Natural killer cell treated with Interleukin-12 subunit alpha and Interleukin-12 subunit beta and Interleukin-15 and Interleukin-18, amount 100 ng/mL, for 72 hours (primary cell): ENCODE measurements at regions not wholly inside any gene's neighbourhood (a gene's known extent, or its start where the extent isn't known, plus 50 kb on each side); places are given as distances from the start of the nearest gene placed in this dataset.
"Not testable (repeated sequence)": the region's sequence is repeated elsewhere in the genome, so short reads cannot be mapped to it uniquely, and the experiment has no call there.

Experiments used
- ATAC-seq, 2 donors: fragments of 150-1000 bp; cut with Tn5 transposase in 1 of 2; sonication (Bioruptor Pico), chemical (Tn5 transposase) in 1 of 2; 2 replicates each; pipeline ENCODE4 v1.10.0; 2021
- DNase-seq: peaks from one replicate; pipeline ENCODE4 v3.0.0; 2022; ENCODE audit warnings: low spot score
- H3K27ac Mint-ChIP-seq, 2 donors: 1 replicate in 1 of 2; 2 replicates in 1 of 2; pipeline ENCODE4 v1.8.0; 2022; ENCODE audit warnings: mixed read lengths in 2 of 2, mild to moderate bottlenecking in 1 of 2, moderate library complexity in 1 of 2
- H3K27me3 Mint-ChIP-seq, 2 donors: 1 replicate in 1 of 2; 2 replicates in 1 of 2; pipeline ENCODE4 v1.8.0; 2022; ENCODE audit warnings: mixed read lengths in 2 of 2
- H3K36me3 Mint-ChIP-seq: one replicate; pipeline ENCODE4 v1.8.0; 2022; ENCODE audit warnings: mixed read lengths
- H3K4me1 Mint-ChIP-seq, 2 donors: 1 replicate in 1 of 2; 2 replicates in 1 of 2; pipeline ENCODE4 v1.8.0; 2022; ENCODE audit warnings: low read depth in 2 of 2, mixed read lengths in 2 of 2, mild to moderate bottlenecking in 1 of 2
- H3K4me3 Mint-ChIP-seq: one replicate; pipeline ENCODE4 v1.8.0; 2022; ENCODE audit warnings: mixed read lengths
- H3K9me3 Mint-ChIP-seq: 2 replicates; pipeline ENCODE4 v1.8.0; 2022; ENCODE audit warnings: mixed read lengths

DNA sequence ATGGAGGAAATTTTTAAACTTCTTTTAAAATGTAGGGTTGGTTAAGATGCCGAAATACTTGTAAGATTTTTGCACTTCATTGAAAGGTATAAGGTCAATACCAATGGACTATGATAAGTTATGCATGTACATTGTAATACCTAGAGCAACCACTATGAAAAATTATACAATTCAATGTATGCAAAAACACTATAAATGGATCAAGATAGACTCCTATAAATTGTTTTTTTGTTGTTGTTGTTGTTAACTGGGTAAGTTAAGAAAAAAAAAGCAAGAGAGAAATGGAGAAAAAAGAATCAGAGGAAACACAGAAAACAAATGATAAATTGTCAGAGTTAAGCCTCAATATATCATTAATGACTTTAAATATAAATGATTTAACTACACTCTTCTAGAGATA is 421.2 kb downstream of the TMEM182 start:
- Mint-ChIP-seq H3K4me1 (no peaks in the 10 kb centered on the region), H3K27ac (no peak overlapping the region), H3K36me3 (no peaks in the 10 kb centered on the region), H3K4me3 (no peak overlapping the region), H3K9me3 (no peaks in the 10 kb centered on the region), H3K27me3 (no peaks in the 10 kb centered on the region)
- no peak for DNase-seq
- no peak for ATAC-seq

- H3K36me3 Mint-ChIP-seq = peaks cover 11% of the 10 kb centered on the region
- no peaks in the 10 kb centered on the region for H3K4me1 Mint-ChIP-seq
- ATAC-seq = no peak
- no peak overlapping the region for H3K27ac Mint-ChIP-seq
- H3K27me3 Mint-ChIP-seq = no peaks in the 10 kb centered on the region
- no peak overlapping the region for H3K4me3 Mint-ChIP-seq
- no peak for DNase-seq
- peaks cover 17% of the 10 kb centered on the region for H3K9me3 Mint-ChIP-seq
These were observed 435.0 kb downstream of the TMEM182 start for GRCh38 chr2:103196802-103197201.

- H3K27me3 Mint-ChIP-seq, H3K4me1 Mint-ChIP-seq, H3K4me3 Mint-ChIP-seq, H3K27ac Mint-ChIP-seq, ATAC-seq, DNase-seq: not testable (repeated sequence)
- H3K9me3 Mint-ChIP-seq = peaks cover 20% of the 10 kb centered on the region
- H3K36me3 Mint-ChIP-seq = peaks cover 13% of the 10 kb centered on the region
These were observed 438.9 kb downstream of the TMEM182 start for GRCh38 chr2:103200774-103201173.

GRCh38 chr2:103208916-103209315 is 447.1 kb downstream of the TMEM182 start:
- Mint-ChIP-seq H3K27me3 (no peaks in the 10 kb centered on the region), H3K27ac (no peak overlapping the region), H3K36me3 (no peaks in the 10 kb centered on the region), H3K9me3 (peaks cover 6% of the 10 kb centered on the region), H3K4me1 (no peaks in the 10 kb centered on the region), H3K4me3 (no peak overlapping the region)
- no peak for ATAC-seq
- no peak for DNase-seq

DNA sequence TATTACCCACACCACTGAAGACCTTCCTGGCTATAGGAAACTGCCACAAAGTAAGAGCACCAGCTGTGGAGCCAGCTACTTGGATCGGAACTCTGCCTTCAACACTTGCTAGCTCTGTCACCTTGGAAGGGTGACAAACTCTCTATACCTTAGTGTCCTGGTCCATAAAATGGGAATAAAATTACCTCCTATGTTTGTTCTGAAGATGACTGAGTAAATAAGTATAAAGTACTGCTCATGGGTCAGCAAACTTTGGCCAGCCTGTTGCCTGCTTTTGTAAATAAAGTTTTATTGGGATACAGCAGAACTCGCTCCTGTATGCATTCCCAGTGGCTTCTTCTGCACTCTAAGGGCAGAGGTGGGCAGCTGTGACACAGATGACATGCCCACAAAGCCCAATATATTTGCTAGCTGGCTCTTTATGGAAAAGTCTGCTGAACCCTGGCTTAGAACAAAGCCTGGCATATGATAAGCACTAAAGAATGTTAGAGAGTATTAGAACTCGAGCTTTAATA is 451.3 kb downstream of the TMEM182 start:
- Mint-ChIP-seq H3K4me3 (no peak overlapping the region), H3K9me3 (no peaks in the 10 kb centered on the region), H3K36me3 (no peaks in the 10 kb centered on the region), H3K27ac (no peak overlapping the region), H3K27me3 (no peaks in the 10 kb centered on the region), H3K4me1 (no peaks in the 10 kb centered on the region)
- DNase-seq (no peak), ATAC-seq (no peak)

DNA sequence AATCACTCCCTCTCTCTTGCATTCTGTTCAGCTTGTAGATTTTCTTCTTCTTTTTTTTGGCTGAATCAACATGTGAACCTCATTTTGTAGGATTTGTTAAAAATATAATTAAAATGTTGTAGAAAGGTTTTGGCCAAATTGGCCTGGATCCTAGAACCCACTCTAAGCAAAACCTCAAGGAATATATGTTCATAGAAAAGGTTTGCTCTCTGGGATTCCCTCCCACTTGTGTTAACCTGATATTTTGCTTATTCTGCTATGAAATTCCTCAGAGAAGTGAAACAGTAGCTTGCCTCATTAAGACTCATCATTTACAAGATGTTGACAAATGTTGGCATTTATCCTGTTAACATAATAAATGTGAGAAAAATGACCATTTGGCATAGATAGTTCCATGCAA is 456.7 kb downstream of the TMEM182 start:
- H3K36me3 Mint-ChIP-seq = no peaks in the 10 kb centered on the region
- ATAC-seq = no peak
- no peak overlapping the region for H3K4me3 Mint-ChIP-seq
- H3K9me3 Mint-ChIP-seq = no peaks in the 10 kb centered on the region
- no peak overlapping the region for H3K27ac Mint-ChIP-seq
- no peak for DNase-seq
- H3K27me3 Mint-ChIP-seq = no peaks in the 10 kb centered on the region
- H3K4me1 Mint-ChIP-seq = no peaks in the 10 kb centered on the region

DNA sequence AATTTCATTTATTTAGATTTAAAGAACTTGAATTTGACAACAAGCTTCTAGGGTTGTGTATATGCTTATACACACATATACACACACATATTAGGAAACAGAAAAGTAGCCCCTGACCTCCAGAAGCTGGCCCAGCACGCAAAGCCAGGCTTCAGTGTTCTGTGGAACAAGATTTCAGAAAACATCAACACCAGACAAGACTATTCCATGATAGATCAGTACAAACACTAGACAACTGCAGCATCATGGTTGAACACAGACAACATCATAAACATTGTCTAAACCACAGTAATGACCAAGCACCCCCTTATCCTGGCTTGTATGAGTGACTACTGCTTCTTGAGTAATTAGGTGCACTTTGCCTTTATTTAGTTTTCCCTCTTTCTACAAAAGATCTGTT is 457.6 kb downstream of the TMEM182 start:
- Mint-ChIP-seq H3K27ac (no peak overlapping the region), H3K4me1 (no peaks in the 10 kb centered on the region), H3K36me3 (no peaks in the 10 kb centered on the region), H3K4me3 (no peak overlapping the region), H3K27me3 (no peaks in the 10 kb centered on the region), H3K9me3 (no peaks in the 10 kb centered on the region)
- no peak for DNase-seq
- no peak for ATAC-seq

GRCh38 chr2:103222969-103223368 is 461.1 kb downstream of the TMEM182 start:
- H3K27me3 Mint-ChIP-seq = no peaks in the 10 kb centered on the region
- ATAC-seq = no peak
- H3K9me3 Mint-ChIP-seq = no peaks in the 10 kb centered on the region
- H3K4me3 Mint-ChIP-seq = no peak overlapping the region
- H3K36me3 Mint-ChIP-seq = no peaks in the 10 kb centered on the region
- H3K4me1 Mint-ChIP-seq = no peaks in the 10 kb centered on the region
- no peak for DNase-seq
- no peak overlapping the region for H3K27ac Mint-ChIP-seq

GRCh38 chr2:103230796-103231195 is 469.0 kb downstream of the TMEM182 start:
- Mint-ChIP-seq H3K4me1 (no peaks in the 10 kb centered on the region), H3K9me3 (peaks cover 7% of the 10 kb centered on the region), H3K27me3 (no peaks in the 10 kb centered on the region), H3K27ac (no peak overlapping the region), H3K36me3 (no peaks in the 10 kb centered on the region), H3K4me3 (no peak overlapping the region)
- DNase-seq = no peak
- ATAC-seq = no peak

GRCh38 chr2:103232865-103233264 is 471.0 kb downstream of the TMEM182 start:
- DNase-seq = no peak
- no peak for ATAC-seq
- Mint-ChIP-seq H3K4me1 (no peaks in the 10 kb centered on the region), H3K9me3 (peaks cover 7% of the 10 kb centered on the region), H3K27me3 (no peaks in the 10 kb centered on the region), H3K36me3 (no peaks in the 10 kb centered on the region), H3K27ac (no peak overlapping the region), H3K4me3 (no peak overlapping the region)

DNA sequence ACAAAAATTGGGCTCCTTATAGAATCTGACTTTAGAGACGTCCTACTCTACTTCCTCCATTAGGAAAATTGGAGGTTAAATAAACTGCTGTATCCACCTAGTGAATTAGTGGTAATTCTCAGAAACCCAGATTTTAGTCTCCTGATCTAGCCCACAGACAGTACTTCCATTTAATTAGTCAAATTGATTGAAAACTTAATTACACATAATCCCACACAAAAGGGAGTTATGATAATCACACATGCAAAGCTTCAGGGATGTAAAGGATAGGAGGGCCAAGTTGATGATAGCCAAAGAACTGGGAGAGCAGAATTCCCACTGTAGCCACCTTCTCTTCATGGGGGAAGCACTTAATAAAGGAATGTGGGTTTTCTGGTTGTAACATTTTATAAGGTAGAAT is 471.9 kb downstream of the TMEM182 start:
- H3K4me1 Mint-ChIP-seq = no peaks in the 10 kb centered on the region

DNA sequence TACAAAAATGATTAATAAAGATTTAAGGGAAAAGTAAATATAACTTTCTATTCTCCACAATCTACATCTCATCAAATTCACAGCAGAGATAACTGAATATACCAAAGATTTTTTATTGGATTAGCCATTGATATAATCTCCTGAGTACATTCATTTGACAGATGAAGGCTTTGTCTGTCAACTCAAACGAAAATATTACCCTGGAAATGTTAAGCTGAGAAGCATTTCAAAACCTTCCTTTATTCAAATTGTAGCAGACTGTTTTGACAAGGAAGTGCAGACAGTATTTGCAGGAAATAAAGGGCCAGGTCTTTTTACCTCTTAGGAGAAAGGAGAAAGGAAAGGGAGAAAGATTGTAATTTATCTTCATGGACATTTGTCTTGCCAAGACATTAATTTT is 473.5 kb downstream of the TMEM182 start:
- no peaks in the 10 kb centered on the region for H3K4me1 Mint-ChIP-seq
- no peaks in the 10 kb centered on the region for H3K27me3 Mint-ChIP-seq
- H3K4me3 Mint-ChIP-seq = no peak overlapping the region
- H3K9me3 Mint-ChIP-seq = peaks cover 3% of the 10 kb centered on the region
- no peak for DNase-seq
- peaks cover 5% of the 10 kb centered on the region for H3K36me3 Mint-ChIP-seq
- no peak overlapping the region for H3K27ac Mint-ChIP-seq
- no peak for ATAC-seq

More for the DNA sequence above, 471.9 kb downstream of the TMEM182 start:
- Mint-ChIP-seq H3K4me3 (no peak overlapping the region), H3K27me3 (no peaks in the 10 kb centered on the region), H3K27ac (no peak overlapping the region), H3K9me3 (peaks cover 7% of the 10 kb centered on the region), H3K36me3 (peaks cover 5% of the 10 kb centered on the region)
- no peak for DNase-seq
- ATAC-seq = no peak

DNA sequence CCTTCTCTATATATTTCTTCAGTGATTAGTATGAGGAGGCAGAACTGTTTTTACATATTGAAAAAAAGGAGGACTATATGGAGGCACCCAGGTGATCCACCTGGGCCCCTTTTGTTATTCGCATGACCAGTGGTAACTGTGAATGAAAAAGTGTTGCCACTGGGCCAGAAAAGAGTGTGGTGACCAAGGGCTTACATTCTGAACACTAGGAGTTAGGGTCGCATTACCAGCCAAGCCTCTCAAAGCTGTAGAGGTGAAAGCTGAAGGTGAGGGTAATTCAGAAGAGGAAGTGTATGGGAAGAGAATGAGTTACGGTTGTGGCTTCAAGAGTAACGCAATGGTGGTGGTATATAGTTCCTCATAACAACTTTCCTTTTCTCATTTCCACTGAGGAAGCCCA is 487.6 kb downstream of the TMEM182 start:
- Mint-ChIP-seq H3K4me3 (no peak overlapping the region), H3K27me3 (no peaks in the 10 kb centered on the region), H3K9me3 (peaks cover 9% of the 10 kb centered on the region), H3K27ac (no peak overlapping the region), H3K4me1 (no peaks in the 10 kb centered on the region), H3K36me3 (no peaks in the 10 kb centered on the region)
- ATAC-seq = no peak
- DNase-seq = no peak

GRCh38 chr2:103252781-103253180 is 490.9 kb downstream of the TMEM182 start:
- ATAC-seq (no peak), DNase-seq (no peak)
- Mint-ChIP-seq H3K9me3 (peaks cover 12% of the 10 kb centered on the region), H3K27ac (no peak overlapping the region), H3K27me3 (no peaks in the 10 kb centered on the region), H3K36me3 (no peaks in the 10 kb centered on the region), H3K4me3 (no peak overlapping the region), H3K4me1 (no peaks in the 10 kb centered on the region)

GRCh38 chr2:103254611-103255010 is 492.8 kb downstream of the TMEM182 start:
- no peak overlapping the region for H3K4me3 Mint-ChIP-seq
- ATAC-seq (no peak), DNase-seq (no peak)
- no peak overlapping the region for H3K27ac Mint-ChIP-seq
- H3K27me3 Mint-ChIP-seq = no peaks in the 10 kb centered on the region
- peaks cover 9% of the 10 kb centered on the region for H3K9me3 Mint-ChIP-seq
- no peaks in the 10 kb centered on the region for H3K4me1 Mint-ChIP-seq
- H3K36me3 Mint-ChIP-seq = no peaks in the 10 kb centered on the region
